ENCODE measurements at regions not wholly inside any gene's neighbourhood (a gene's known extent, or its start where the extent isn't known, plus 50 kb on each side); places are given as distances from the start of the nearest gene placed in this dataset.
"Not testable (repeated sequence)": the region's sequence is repeated elsewhere in the genome, so short reads cannot be mapped to it uniquely, and the experiment has no call there.

GRCh38 chr1:113303267-113303666 is 87.0 kb upstream of the MAGI3 start:
- no peak for DNase-seq
- no peak for ATAC-seq (replicated peaks in 1 of 2)
- no peaks in the 10 kb centered on the region for H3K36me3 Mint-ChIP-seq (ENCODE audit: insufficient read depth in 2 of 2)
- no peak overlapping the region for H3K27ac Mint-ChIP-seq
- peaks cover 7% of the 10 kb centered on the region for H3K27me3 Mint-ChIP-seq (ENCODE audit: low read depth)
- H3K4me1 Mint-ChIP-seq (ENCODE audit: low read depth), result peaks cover 3% of the 10 kb centered on the region
- H3K4me3 Mint-ChIP-seq, result no peak overlapping the region
- no peaks in the 10 kb centered on the region for H3K9me3 Mint-ChIP-seq

- not testable (repeated sequence) for H3K4me1 Mint-ChIP-seq (ENCODE audit: low read depth); DNase-seq; ATAC-seq (replicated peaks in 1 of 2); H3K9me3 Mint-ChIP-seq; H3K36me3 Mint-ChIP-seq (ENCODE audit: insufficient read depth in 2 of 2); H3K27me3 Mint-ChIP-seq (ENCODE audit: low read depth); H3K4me3 Mint-ChIP-seq; H3K27ac Mint-ChIP-seq
Measured at GRCh38 chr1:113305029-113305428, 85.3 kb upstream of the MAGI3 start.

DNA sequence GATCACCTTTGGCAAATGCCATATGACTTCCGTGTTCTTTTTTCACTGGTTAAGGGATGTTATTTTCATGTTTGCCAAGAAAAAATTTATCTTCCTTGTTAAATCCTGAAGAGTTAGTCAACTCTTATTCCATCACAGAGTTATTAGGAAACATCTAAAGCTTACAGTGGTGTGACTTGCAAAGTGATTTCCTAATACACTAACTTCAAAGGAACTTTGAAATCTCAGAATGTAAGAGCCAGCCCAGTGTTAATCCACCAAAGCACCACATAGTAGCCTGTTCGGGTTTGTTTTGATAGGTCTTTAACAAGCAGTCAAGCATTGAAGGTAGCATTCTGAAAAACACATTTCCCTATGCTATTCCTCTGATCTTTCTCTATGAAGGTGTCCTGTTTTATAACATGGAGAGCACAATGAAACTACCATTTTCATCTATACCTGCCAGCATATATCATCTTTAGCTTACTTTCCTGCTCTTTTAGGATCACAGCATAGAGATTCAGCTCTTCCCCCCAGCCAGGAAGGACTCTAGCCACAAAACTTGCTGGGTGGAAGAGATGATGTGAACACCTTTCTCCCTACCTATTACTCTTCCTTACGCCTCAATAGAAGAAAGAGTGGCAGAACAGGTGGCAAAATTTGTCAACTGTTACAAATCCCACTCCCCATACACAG is 82.4 kb upstream of the MAGI3 start:
- Mint-ChIP-seq H3K9me3 (peaks cover 6 to 8% of the 10 kb centered on the region in 2 donors), H3K4me3 (no peak overlapping the region), H3K27ac (no peak overlapping the region), H3K27me3 (ENCODE audit: low read depth) (peaks cover 13% of the 10 kb centered on the region), H3K4me1 (ENCODE audit: low read depth) (peaks cover 9% of the 10 kb centered on the region), H3K36me3 (ENCODE audit: insufficient read depth in 2 of 2) (peaks cover 4 to 6% of the 10 kb centered on the region in 2 donors)
- ATAC-seq (replicated peaks in 1 of 2), result no peak
- no peak for DNase-seq

DNA sequence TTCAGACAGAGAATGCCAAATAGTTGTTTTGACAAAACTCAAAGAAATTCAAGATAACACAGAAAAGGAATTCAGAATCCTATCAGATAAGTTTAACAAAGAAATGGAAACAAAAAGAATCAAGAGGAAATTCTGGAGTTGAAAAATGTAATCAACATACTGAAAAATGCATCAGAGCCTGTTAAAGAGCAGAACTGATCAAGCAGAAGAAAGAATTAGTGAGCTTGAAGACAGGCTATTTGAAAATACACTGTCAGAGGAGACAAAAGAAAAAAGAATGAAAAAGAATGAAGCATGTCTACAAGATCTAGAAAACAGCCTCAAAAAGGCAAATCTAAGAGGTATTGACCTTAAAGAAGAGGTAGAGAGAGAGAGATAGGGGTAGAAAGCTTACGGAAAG is 77.7 kb upstream of the MAGI3 start:
- H3K27me3 Mint-ChIP-seq (ENCODE audit: low read depth); ATAC-seq (replicated peaks in 1 of 2); H3K36me3 Mint-ChIP-seq (ENCODE audit: insufficient read depth in 2 of 2); DNase-seq; H3K4me3 Mint-ChIP-seq; H3K27ac Mint-ChIP-seq; H3K4me1 Mint-ChIP-seq (ENCODE audit: low read depth): not testable (repeated sequence)
- H3K9me3 Mint-ChIP-seq, result peaks cover 9 to 10% of the 10 kb centered on the region in 2 donors

GRCh38 chr1:113314600-113314999 is 75.7 kb upstream of the MAGI3 start:
- H3K27ac Mint-ChIP-seq, result no peak overlapping the region
- ATAC-seq (replicated peaks in 1 of 2), result no peak
- H3K27me3 Mint-ChIP-seq (ENCODE audit: low read depth), result peaks cover 6% of the 10 kb centered on the region
- no peak overlapping the region for H3K4me3 Mint-ChIP-seq
- H3K36me3 Mint-ChIP-seq (ENCODE audit: insufficient read depth in 2 of 2), result peaks cover 4 to 7% of the 10 kb centered on the region in 2 donors
- H3K9me3 Mint-ChIP-seq, result peaks cover 9 to 10% of the 10 kb centered on the region in 2 donors
- DNase-seq, result no peak
- H3K4me1 Mint-ChIP-seq (ENCODE audit: low read depth), result no peaks in the 10 kb centered on the region

DNA sequence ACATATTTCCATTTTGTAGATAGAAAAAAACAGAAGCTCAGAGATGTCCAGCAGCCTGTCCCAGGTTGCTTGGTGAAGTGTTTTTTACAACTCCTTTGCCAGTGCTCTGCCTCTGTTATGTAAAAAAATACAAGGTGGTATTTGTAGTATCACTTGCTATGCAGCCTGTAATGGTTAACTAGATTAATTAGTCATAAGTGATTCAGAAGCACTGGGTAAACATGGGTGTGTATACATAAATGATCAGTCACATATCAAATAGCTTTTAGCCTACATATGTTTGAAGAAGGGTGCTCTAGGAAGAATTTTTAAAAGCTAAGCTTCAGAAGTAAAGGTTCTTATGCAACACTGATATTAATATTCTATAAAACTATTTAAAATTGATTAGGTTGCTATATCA is 70.0 kb upstream of the MAGI3 start:
- H3K9me3 Mint-ChIP-seq, result peaks cover 0 to 2% of the 10 kb centered on the region in 2 donors
- no peak for DNase-seq
- H3K4me1 Mint-ChIP-seq (ENCODE audit: low read depth), result no peaks in the 10 kb centered on the region
- no peak overlapping the region for H3K27ac Mint-ChIP-seq
- no peak overlapping the region for H3K4me3 Mint-ChIP-seq
- H3K27me3 Mint-ChIP-seq (ENCODE audit: low read depth), result no peaks in the 10 kb centered on the region
- no peak for ATAC-seq (replicated peaks in 1 of 2)
- no peaks in the 10 kb centered on the region for H3K36me3 Mint-ChIP-seq (ENCODE audit: insufficient read depth in 2 of 2)

GRCh38 chr1:113320972-113321680 is 69.2 kb upstream of the MAGI3 start:
- Mint-ChIP-seq H3K4me3 (no peak overlapping the region), H3K36me3 (ENCODE audit: insufficient read depth in 2 of 2) (no peaks in the 10 kb centered on the region), H3K27me3 (ENCODE audit: low read depth) (no peaks in the 10 kb centered on the region), H3K4me1 (ENCODE audit: low read depth) (no peaks in the 10 kb centered on the region), H3K9me3 (peaks cover 0 to 2% of the 10 kb centered on the region in 2 donors), H3K27ac (no peak overlapping the region)
- no peak for DNase-seq
- ATAC-seq (replicated peaks in 1 of 2), result no peak

DNA sequence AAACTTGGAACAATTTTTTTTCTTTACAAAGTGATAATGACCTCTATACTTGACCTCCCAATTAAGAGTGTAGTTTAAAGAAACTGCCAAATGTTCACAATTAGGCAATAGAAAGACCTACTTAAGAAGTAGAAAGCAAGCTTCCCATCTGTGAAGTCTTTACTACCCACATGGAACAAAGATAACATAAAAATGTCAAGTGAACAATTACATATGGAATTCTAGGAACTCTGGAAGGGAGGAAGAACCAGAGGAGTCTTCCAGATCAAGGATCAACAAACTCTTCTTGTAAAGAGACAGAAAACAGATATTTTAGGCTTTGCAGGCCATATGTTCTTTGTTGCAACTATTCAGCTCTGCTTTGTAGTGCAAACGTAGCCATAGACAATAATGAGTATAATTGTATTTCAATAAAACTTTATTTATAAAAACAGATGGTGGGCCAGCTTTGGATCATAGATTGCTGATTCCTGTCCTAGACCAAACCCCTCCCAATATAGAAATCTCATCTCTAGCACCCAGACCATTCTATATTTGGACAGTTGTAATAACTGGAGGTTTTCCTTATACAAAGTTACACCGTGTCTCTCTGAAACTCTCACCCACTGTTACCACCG is 68.4 kb upstream of the MAGI3 start:
- DNase-seq (no peak), ATAC-seq (replicated peaks in 1 of 2) (no peak)
- Mint-ChIP-seq H3K27ac (no peak overlapping the region), H3K27me3 (ENCODE audit: low read depth) (no peaks in the 10 kb centered on the region), H3K36me3 (ENCODE audit: insufficient read depth in 2 of 2) (no peaks in the 10 kb centered on the region), H3K4me1 (ENCODE audit: low read depth) (no peaks in the 10 kb centered on the region), H3K4me3 (no peak overlapping the region), H3K9me3 (peaks cover 0 to 2% of the 10 kb centered on the region in 2 donors)

- Mint-ChIP-seq H3K9me3 (peaks cover 0 to 2% of the 10 kb centered on the region in 2 donors), H3K27me3 (ENCODE audit: low read depth) (no peaks in the 10 kb centered on the region)
- no peak for ATAC-seq (replicated peaks in 1 of 2)
Measured at GRCh38 chr1:113322439-113322838, 67.9 kb upstream of the MAGI3 start.

DNA sequence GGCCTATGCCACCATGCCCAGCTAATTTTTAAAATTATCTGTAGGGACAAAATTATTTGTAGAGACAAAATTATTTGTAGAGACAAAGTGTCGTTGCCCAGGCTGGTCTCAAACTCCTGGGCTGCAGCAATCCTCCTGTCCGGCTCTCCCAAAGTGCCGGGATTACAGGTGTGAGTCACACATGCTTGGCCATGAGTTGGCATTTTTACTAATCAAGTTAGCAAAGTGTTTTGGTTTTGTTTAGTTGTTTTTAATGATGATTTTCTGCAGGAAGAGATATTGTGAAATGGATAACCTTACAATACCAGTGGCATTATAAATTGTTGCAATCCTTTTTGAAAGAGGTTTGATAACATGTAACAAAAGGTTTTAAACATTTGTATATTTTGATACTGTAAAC is 65.3 kb upstream of the MAGI3 start:
- no peaks in the 10 kb centered on the region for H3K9me3 Mint-ChIP-seq
- ATAC-seq (replicated peaks in 1 of 2) (no peak), DNase-seq (no peak)
- H3K36me3 Mint-ChIP-seq (ENCODE audit: insufficient read depth in 2 of 2), result no peaks in the 10 kb centered on the region
- no peak overlapping the region for H3K27ac Mint-ChIP-seq
- no peak overlapping the region for H3K4me3 Mint-ChIP-seq
- no peaks in the 10 kb centered on the region for H3K4me1 Mint-ChIP-seq (ENCODE audit: low read depth)
- H3K27me3 Mint-ChIP-seq (ENCODE audit: low read depth), result no peaks in the 10 kb centered on the region

More at GRCh38 chr1:113322439-113322838, 67.9 kb upstream of the MAGI3 start:
- DNase-seq, result no peak
- no peaks in the 10 kb centered on the region for H3K4me1 Mint-ChIP-seq (ENCODE audit: low read depth)
- H3K27ac Mint-ChIP-seq, result no peak overlapping the region
- no peak overlapping the region for H3K4me3 Mint-ChIP-seq
- H3K36me3 Mint-ChIP-seq (ENCODE audit: insufficient read depth in 2 of 2), result no peaks in the 10 kb centered on the region

DNA sequence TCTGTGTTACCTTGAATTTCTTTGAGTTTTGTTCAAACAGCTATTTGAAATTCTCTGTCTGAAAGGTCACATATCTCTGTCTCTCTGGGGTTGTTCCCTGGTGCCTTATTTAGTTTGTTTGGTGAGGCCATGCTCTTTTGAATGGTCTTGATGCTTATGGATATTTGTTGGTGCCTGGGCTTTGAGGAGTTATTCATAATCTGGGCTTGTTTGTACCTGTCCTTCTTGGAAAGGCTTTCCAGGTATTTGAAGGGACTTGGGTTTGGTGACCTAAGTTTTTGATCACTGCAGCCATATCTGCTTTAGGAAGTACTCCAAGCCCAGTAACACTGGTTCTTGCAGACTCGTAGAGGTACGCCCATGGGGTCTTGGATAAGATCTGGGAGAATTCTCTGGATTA is 63.3 kb upstream of the MAGI3 start:
- ATAC-seq (replicated peaks in 1 of 2), result no peak
- Mint-ChIP-seq H3K4me1 (ENCODE audit: low read depth) (no peaks in the 10 kb centered on the region), H3K9me3 (no peaks in the 10 kb centered on the region), H3K27ac (no peak overlapping the region), H3K27me3 (ENCODE audit: low read depth) (no peaks in the 10 kb centered on the region), H3K4me3 (no peak overlapping the region), H3K36me3 (ENCODE audit: insufficient read depth in 2 of 2) (no peaks in the 10 kb centered on the region)
- DNase-seq, result no peak

DNA sequence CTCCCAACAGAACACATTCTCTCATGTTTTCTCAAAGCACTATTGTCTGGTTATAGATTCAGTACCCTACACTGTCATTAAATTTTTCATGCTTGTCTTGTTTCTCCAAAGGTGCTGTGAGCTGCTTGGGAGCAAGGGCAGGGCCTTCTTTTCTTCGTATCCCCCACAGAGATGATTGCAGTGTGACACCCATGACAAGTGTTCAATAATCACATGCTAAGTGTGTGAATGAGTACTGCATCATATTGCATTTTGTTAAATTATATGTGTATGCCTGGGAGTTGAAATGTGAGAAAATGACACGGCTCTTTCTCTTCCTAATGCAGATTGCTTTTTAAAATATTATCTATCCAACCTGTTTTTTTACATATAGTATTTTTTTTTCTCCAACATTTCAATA is 57.3 kb upstream of the MAGI3 start:
- no peaks in the 10 kb centered on the region for H3K9me3 Mint-ChIP-seq
- peaks cover 7% of the 10 kb centered on the region for H3K27me3 Mint-ChIP-seq (ENCODE audit: low read depth)
- ATAC-seq (replicated peaks in 1 of 2) (no peak), DNase-seq (no peak)
- H3K36me3 Mint-ChIP-seq (ENCODE audit: insufficient read depth in 2 of 2), result no peaks in the 10 kb centered on the region
- no peak overlapping the region for H3K27ac Mint-ChIP-seq
- no peak overlapping the region for H3K4me3 Mint-ChIP-seq
- H3K4me1 Mint-ChIP-seq (ENCODE audit: low read depth), result no peaks in the 10 kb centered on the region

- H3K4me3 Mint-ChIP-seq, result no peak overlapping the region
- no peaks in the 10 kb centered on the region for H3K4me1 Mint-ChIP-seq (ENCODE audit: low read depth)
- peaks cover 17% of the 10 kb centered on the region for H3K27me3 Mint-ChIP-seq (ENCODE audit: low read depth)
- ATAC-seq (replicated peaks in 1 of 2) (no peak), DNase-seq (no peak)
- no peaks in the 10 kb centered on the region for H3K36me3 Mint-ChIP-seq (ENCODE audit: insufficient read depth in 2 of 2)
- H3K27ac Mint-ChIP-seq, result no peak overlapping the region
- H3K9me3 Mint-ChIP-seq, result peaks cover 0 to 4% of the 10 kb centered on the region in 2 donors
Measured at GRCh38 chr1:113340038-113340437, 50.3 kb upstream of the MAGI3 start.
